ENCODE measurements at regions not wholly inside any gene's neighbourhood (a gene's known extent, or its start where the extent isn't known, plus 50 kb on each side); places are given as distances from the start of the nearest gene placed in this dataset.

GRCh38 chr4:189187531-189188052 is 753.1 kb upstream of the FRG1 start:
- no peak for TF ChIP-seq GATA2 (IDR thresholded peaks at IDR 0.05; ENCODE audit: low read depth, low read length)
- no peak for TF ChIP-seq GATA3 (IDR thresholded peaks at IDR 0.05; ENCODE audit: low read depth, low read length)

- TF ChIP-seq GATA3 (IDR thresholded peaks at IDR 0.05; ENCODE audit: low read depth, low read length), result no peak
- TF ChIP-seq GATA2 (IDR thresholded peaks at IDR 0.05; ENCODE audit: low read depth, low read length), result no peak
Measured at GRCh38 chr4:189198624-189199023, 742.0 kb upstream of the FRG1 start.

GRCh38 chr4:189200353-189200752 is 740.3 kb upstream of the FRG1 start:
- TF ChIP-seq GATA3 (IDR thresholded peaks at IDR 0.05; ENCODE audit: low read depth, low read length) (no peak), GATA2 (IDR thresholded peaks at IDR 0.05; ENCODE audit: low read depth, low read length) (no peak)

GRCh38 chr4:189202182-189202868 is 738.3 kb upstream of the FRG1 start:
- TF ChIP-seq GATA2 (IDR thresholded peaks at IDR 0.05; ENCODE audit: low read depth, low read length) (no peak), GATA3 (IDR thresholded peaks at IDR 0.05; ENCODE audit: low read depth, low read length) (no peak)

- TF ChIP-seq GATA2 (IDR thresholded peaks at IDR 0.05; ENCODE audit: low read depth, low read length) (no peak), GATA3 (IDR thresholded peaks at IDR 0.05; ENCODE audit: low read depth, low read length) (no peak)
Measured at GRCh38 chr4:189202869-189203271, 737.8 kb upstream of the FRG1 start.

- no peak for TF ChIP-seq GATA3 (IDR thresholded peaks at IDR 0.05; ENCODE audit: low read depth, low read length)
- no peak for TF ChIP-seq GATA2 (IDR thresholded peaks at IDR 0.05; ENCODE audit: low read depth, low read length)
Measured at GRCh38 chr4:189204616-189205015, 736.1 kb upstream of the FRG1 start.

- TF ChIP-seq GATA3 (IDR thresholded peaks at IDR 0.05; ENCODE audit: low read depth, low read length) (no peak), GATA2 (IDR thresholded peaks at IDR 0.05; ENCODE audit: low read depth, low read length) (no peak)
Measured at GRCh38 chr4:189206953-189207352, 733.7 kb upstream of the FRG1 start.

GRCh38 chr4:189207872-189208271 is 732.8 kb upstream of the FRG1 start:
- no peak for TF ChIP-seq GATA2 (IDR thresholded peaks at IDR 0.05; ENCODE audit: low read depth, low read length)
- no peak for TF ChIP-seq GATA3 (IDR thresholded peaks at IDR 0.05; ENCODE audit: low read depth, low read length)

GRCh38 chr4:189215574-189215973 is 725.1 kb upstream of the FRG1 start:
- TF ChIP-seq GATA2 (IDR thresholded peaks at IDR 0.05; ENCODE audit: low read depth, low read length), result no peak
- no peak for TF ChIP-seq GATA3 (IDR thresholded peaks at IDR 0.05; ENCODE audit: low read depth, low read length)

GRCh38 chr4:189221691-189222090 is 719.0 kb upstream of the FRG1 start:
- no peak for TF ChIP-seq GATA2 (IDR thresholded peaks at IDR 0.05; ENCODE audit: low read depth, low read length)
- no peak for TF ChIP-seq GATA3 (IDR thresholded peaks at IDR 0.05; ENCODE audit: low read depth, low read length)

- TF ChIP-seq GATA2 (IDR thresholded peaks at IDR 0.05; ENCODE audit: low read depth, low read length), result no peak
- no peak for TF ChIP-seq GATA3 (IDR thresholded peaks at IDR 0.05; ENCODE audit: low read depth, low read length)
Measured at GRCh38 chr4:189228726-189229125, 711.9 kb upstream of the FRG1 start.

GRCh38 chr4:189232274-189232673 is 708.4 kb upstream of the FRG1 start:
- TF ChIP-seq GATA2 (IDR thresholded peaks at IDR 0.05; ENCODE audit: low read depth, low read length) (no peak), GATA3 (IDR thresholded peaks at IDR 0.05; ENCODE audit: low read depth, low read length) (no peak)

- TF ChIP-seq GATA3 (IDR thresholded peaks at IDR 0.05; ENCODE audit: low read depth, low read length), result no peak
- TF ChIP-seq GATA2 (IDR thresholded peaks at IDR 0.05; ENCODE audit: low read depth, low read length), result no peak
Measured at GRCh38 chr4:189235599-189235998, 705.1 kb upstream of the FRG1 start.

GRCh38 chr4:189237340-189237739 is 703.3 kb upstream of the FRG1 start:
- TF ChIP-seq GATA2 (IDR thresholded peaks at IDR 0.05; ENCODE audit: low read depth, low read length), result no peak
- TF ChIP-seq GATA3 (IDR thresholded peaks at IDR 0.05; ENCODE audit: low read depth, low read length), result no peak

GRCh38 chr4:189255636-189256035 is 685.0 kb upstream of the FRG1 start:
- TF ChIP-seq GATA2 (IDR thresholded peaks at IDR 0.05; ENCODE audit: low read depth, low read length), result no peak
- TF ChIP-seq GATA3 (IDR thresholded peaks at IDR 0.05; ENCODE audit: low read depth, low read length), result no peak

Data from SH-SY5Y (cell line).